OCI-LY7 (cell line): ENCODE measurements at regions not wholly inside any gene's neighbourhood (a gene's known extent, or its start where the extent isn't known, plus 50 kb on each side); places are given as distances from the start of the nearest gene placed in this dataset.
A peak's percentile ranks its signal among the peaks of the same experiment; 100 is the strongest.

Experiments used
- BruUV-seq: library from RNA; stranded (reverse); fragments of 400-500 nt; replicated peaks from 2 replicates; lab custom pipeline; 2021; lab: Mats Ljungman, UMichigan
- CTCF ChIA-PET: fragments of 300-600 bp; sonication (Branson Sonifier 250); formaldehyde crosslinking; loops from one replicate; lab custom pipeline; 2022; ENCODE audit warnings: antibody characterized with exemption; ENCODE audit not compliant: unreplicated experiment; lab: Charles Lee
- POLR2A ChIA-PET: fragments of 300-600 bp; sonication (Branson Sonifier 250); formaldehyde crosslinking; loops from one replicate; lab custom pipeline; 2022; ENCODE audit warnings: antibody characterized with exemption; lab: Charles Lee
- DNase-seq: peaks from one replicate; pipeline ENCODE4 v3.0.0-alpha.2; 2015; ENCODE audit warnings: low spot score
- H2AFZ ChIP-seq: fragments of 200-600 bp; sonication (generic), shearing (Covaris generic); 2 replicates; pipeline ENCODE4 v1.6.1; 2014; ENCODE audit warnings: mild to moderate bottlenecking, antibody characterized with exemption, low read length, moderate library complexity
- H3K27ac ChIP-seq: fragments of 200-600 bp; sonication (generic); 2 replicates; pipeline ENCODE4 v1.5.1; 2014; ENCODE audit warnings: mixed run types, low read depth, mild to moderate bottlenecking, moderate library complexity, low read length, inconsistent platforms; ENCODE audit not compliant: poor library complexity, severe bottlenecking
- H3K36me3 ChIP-seq: fragments of 200-600 bp; sonication (generic); 2 replicates; pipeline ENCODE4 v1.6.1; 2014; ENCODE audit warnings: mild to moderate bottlenecking, antibody characterized with exemption, low read length, moderate library complexity, mixed read lengths; ENCODE audit not compliant: insufficient read depth
- H3K4me1 ChIP-seq: fragments of 200-600 bp; sonication (generic); 2 replicates; pipeline ENCODE4 v1.5.1; 2014; ENCODE audit warnings: mild to moderate bottlenecking, low read length; ENCODE audit not compliant: insufficient read depth, poor library complexity, severe bottlenecking
- H3K4me2 ChIP-seq: fragments of 200-600 bp; sonication (generic); 2 replicates; pipeline ENCODE4 v1.6.1; 2014; ENCODE audit warnings: mild to moderate bottlenecking, low read length
- H3K4me3 ChIP-seq: fragments of 200-600 bp; sonication (generic); 2 replicates; pipeline ENCODE4 v1.5.1; 2014; ENCODE audit warnings: mild to moderate bottlenecking, low read depth, low read length; ENCODE audit not compliant: poor library complexity, severe bottlenecking
- H3K79me2 ChIP-seq: fragments of 200-600 bp; sonication (generic); 2 replicates; pipeline ENCODE4 v1.6.1; 2016; ENCODE audit warnings: low read depth, mild to moderate bottlenecking, low read length, moderate library complexity, mixed read lengths; ENCODE audit not compliant: insufficient read depth
- H3K9me2 ChIP-seq: fragments of 200-600 bp; sonication (generic); 2 replicates; pipeline ENCODE4 v1.6.1; 2016; ENCODE audit warnings: mild to moderate bottlenecking, low read length, mixed read lengths; ENCODE audit not compliant: insufficient read depth
- H3K9me3 ChIP-seq: fragments of 200-600 bp; sonication (generic); 2 replicates; pipeline ENCODE4 v1.6.1; 2014; ENCODE audit warnings: mild to moderate bottlenecking, mixed run types, low read length, mixed read lengths
- H4K20me1 ChIP-seq: fragments of 200-600 bp; sonication (generic); 2 replicates; pipeline ENCODE4 v1.6.1; 2014; ENCODE audit warnings: mild to moderate bottlenecking, antibody characterized with exemption, low read length, moderate library complexity, mixed read lengths; ENCODE audit not compliant: insufficient read depth
- CTCF ChIP-seq: fragments of 200-600 bp; sonication (generic); conservative IDR thresholded peaks from 2 replicates; pipeline ENCODE4 v1.5.1; 2014; ENCODE audit warnings: mild to moderate bottlenecking, antibody characterized with exemption, low read length, moderate library complexity, mixed read lengths
- EZH2phosphoT487 ChIP-seq: fragments of 200-600 bp; sonication (generic); IDR thresholded peaks from 2 replicates; pipeline ENCODE4 v1.6.1; 2018; ENCODE audit warnings: low read depth, borderline replicate concordance, mild to moderate bottlenecking, mixed run types, antibody characterized with exemption, low read length, moderate library complexity, mixed read lengths
- intact Hi-C: fragments of 100-400 bp; cut with micrococcal nuclease; formaldehyde crosslinking; loops from one replicate; pipeline ENCODE4 v1.10.0; 2022; ENCODE audit not compliant: unreplicated experiment

GRCh38 chr15:79197285-79197684 is 85.2 kb upstream of the ANKRD34C start:
- ChIA-PET POLR2A (no interaction called here), CTCF (no interaction called here)
- H3K4me3 ChIP-seq: no peak overlapping the region
- H4K20me1 ChIP-seq: no peaks in the 10 kb centered on the region
- H3K4me2 ChIP-seq: no peak overlapping the region
- intact Hi-C loops: no loop called here
- H3K9me3 ChIP-seq: no peaks in the 10 kb centered on the region
- BruUV-seq: no TSS peak
- H3K36me3 ChIP-seq: no peaks in the 10 kb centered on the region
- no peaks in the 10 kb centered on the region for H3K79me2 ChIP-seq
- H3K4me1 ChIP-seq: no peaks in the 10 kb centered on the region
- H2AFZ ChIP-seq: no peak overlapping the region
- no peak for DNase-seq
- TF ChIP-seq CTCF: no peak
- no peak for TF ChIP-seq EZH2phosphoT487
- no peak overlapping the region for H3K27ac ChIP-seq
- H3K9me2 ChIP-seq: no peaks in the 10 kb centered on the region

GRCh38 chr15:79195802-79196201 is 86.7 kb upstream of the ANKRD34C start:
- CTCF ChIA-PET: no interaction called here
- no peak for DNase-seq
- no peaks in the 10 kb centered on the region for H3K36me3 ChIP-seq
- no peaks in the 10 kb centered on the region for H3K9me2 ChIP-seq
- TF ChIP-seq CTCF (0 out of 2 replicates have a peak, but pooled peaks have one; percentile 26), EZH2phosphoT487 (no peak)
- no peaks in the 10 kb centered on the region for H3K79me2 ChIP-seq
- H3K4me1 ChIP-seq: no peaks in the 10 kb centered on the region
- no peak overlapping the region for H2AFZ ChIP-seq
- H4K20me1 ChIP-seq: no peaks in the 10 kb centered on the region
- no peaks in the 10 kb centered on the region for H3K9me3 ChIP-seq
- H3K4me2 ChIP-seq: no peak overlapping the region
- H3K4me3 ChIP-seq: no peak overlapping the region
- POLR2A ChIA-PET: no interaction called here
- no peak overlapping the region for H3K27ac ChIP-seq
- intact Hi-C loops: no loop called here
- BruUV-seq: no TSS peak

GRCh38 chr15:79195239-79195638 is 87.3 kb upstream of the ANKRD34C start:
- intact Hi-C loops: no loop called here
- no peaks in the 10 kb centered on the region for H4K20me1 ChIP-seq

More at GRCh38 chr15:79195239-79195638, 87.3 kb upstream of the ANKRD34C start:
- no peak overlapping the region for H3K4me2 ChIP-seq
- TF ChIP-seq CTCF: no peak
- no peak for TF ChIP-seq EZH2phosphoT487
- H3K4me3 ChIP-seq: no peak overlapping the region
- H3K79me2 ChIP-seq: no peaks in the 10 kb centered on the region
- DNase-seq: no peak
- no peaks in the 10 kb centered on the region for H3K4me1 ChIP-seq
- CTCF ChIA-PET: no interaction called here
- H3K9me3 ChIP-seq: no peaks in the 10 kb centered on the region
- H3K36me3 ChIP-seq: no peaks in the 10 kb centered on the region
- no peak overlapping the region for H3K27ac ChIP-seq
- BruUV-seq: no TSS peak
- H3K9me2 ChIP-seq: no peaks in the 10 kb centered on the region
- POLR2A ChIA-PET: no interaction called here
- no peak overlapping the region for H2AFZ ChIP-seq
